HEK293 (cell line): ENCODE measurements at regions not wholly inside any gene's neighbourhood (a gene's known extent, or its start where the extent isn't known, plus 50 kb on each side); places are given as distances from the start of the nearest gene placed in this dataset.

ENCODE experiments used
- CTCF ChIA-PET: fragments of 350-600 bp; formaldehyde crosslinking; extraction: SDS; loops from one replicate; lab custom pipeline; 2021; ENCODE audit warnings: antibody characterized with exemption; lab: Yijun Ruan, JAX
- POLR2A ChIA-PET: fragments of 300-600 bp; formaldehyde crosslinking; extraction: SDS; loops from one replicate; lab custom pipeline; 2020; ENCODE audit warnings: antibody characterized with exemption, inconsistent platforms; lab: Yijun Ruan, JAX
- H3K27ac ChIP-seq: fragments of 200-500 bp; sonication (Bioruptor generic); 2 replicates; pipeline ENCODE4 v1.5.1; 2014; ENCODE audit warnings: low read depth, low read length, control low read depth, inconsistent platforms; ENCODE audit errors: extremely low read depth
- H3K36me3 ChIP-seq, 2 experiments: fragments of 200-500 bp in 1 of 2; sonication (Bioruptor generic) in 1 of 2; 1 replicate in 1 of 2; 2 replicates in 1 of 2; pipeline ENCODE4 v1.5.1; 2014 to 2017; ENCODE audit warnings: inconsistent platforms in 2 of 2, low read length in 2 of 2; ENCODE audit not compliant: control insufficient read depth in 2 of 2, insufficient read depth in 1 of 2
- H3K4me1 ChIP-seq: fragments of 200-500 bp; sonication (Bioruptor generic); 2 replicates; pipeline ENCODE4 v1.5.1; 2014; ENCODE audit warnings: mild to moderate bottlenecking, low read length, inconsistent platforms; ENCODE audit not compliant: control insufficient read depth, insufficient read depth
- H3K4me3 ChIP-seq: 2 replicates; pipeline ENCODE4 v1.5.1; 2011; ENCODE audit warnings: low read depth, mild to moderate bottlenecking, control low read depth, low read length, moderate library complexity
- H3K9me3 ChIP-seq: fragments of 200-500 bp; sonication (Bioruptor generic); 2 replicates; pipeline ENCODE4 v1.5.1; 2014; ENCODE audit warnings: low read depth, low read length, inconsistent platforms; ENCODE audit not compliant: control insufficient read depth, insufficient read depth
- FEZF1 ChIP-seq: fragments of 450-650 bp; formaldehyde crosslinking; IDR thresholded peaks from 2 replicates; pipeline ENCODE4 v1.5.1; 2016; ENCODE audit warnings: missing biosample characterization, missing genetic modification characterization
- GLI2 ChIP-seq: fragments of 450-650 bp; formaldehyde crosslinking; IDR thresholded peaks from 2 replicates; pipeline ENCODE4; 2017; ENCODE audit warnings: missing biosample characterization, missing genetic modification characterization, low read depth, borderline replicate concordance
- MEIS1 ChIP-seq: sonication (generic); formaldehyde crosslinking; IDR thresholded peaks from 2 replicates; pipeline ENCODE4 v1.8.1; 2022; ENCODE audit warnings: missing genetic modification reagents, mild to moderate bottlenecking, borderline replicate concordance
- PRDM10 ChIP-seq: fragments of 450-650 bp; formaldehyde crosslinking; IDR thresholded peaks from 2 replicates; pipeline ENCODE4 v1.5.1; 2016; ENCODE audit warnings: missing biosample characterization, missing genetic modification characterization
- PRDM4 ChIP-seq: fragments of 450-650 bp; formaldehyde crosslinking; IDR thresholded peaks from 2 replicates; pipeline ENCODE4 v1.5.1; 2017; ENCODE audit warnings: missing biosample characterization, missing genetic modification characterization
- SCRT2 ChIP-seq: fragments of 450-650 bp; formaldehyde crosslinking; IDR thresholded peaks from 2 replicates; pipeline ENCODE4 v1.5.1; 2016; ENCODE audit warnings: missing biosample characterization, missing genetic modification characterization
- TCF7L2 ChIP-seq: IDR thresholded peaks from 2 replicates; pipeline ENCODE4 v1.6.1; 2011; ENCODE audit warnings: low read depth, mild to moderate bottlenecking, inconsistent platforms, low read length, moderate library complexity, borderline replicate concordance
- TRIM28 ChIP-seq: IDR thresholded peaks from 2 replicates; pipeline ENCODE4 v1.6.1; 2011; ENCODE audit warnings: low read length, control low read depth, borderline replicate concordance
- ZBTB44 ChIP-seq: fragments of 450-650 bp; IDR thresholded peaks from 2 replicates; pipeline ENCODE4 v1.5.1; 2018; ENCODE audit warnings: missing biosample characterization, mild to moderate bottlenecking, missing genetic modification characterization
- ZNF19 ChIP-seq: fragments of 450-650 bp; formaldehyde crosslinking; IDR thresholded peaks from 2 replicates; pipeline ENCODE4; 2016; ENCODE audit warnings: missing biosample characterization, missing genetic modification characterization, low read depth
- ZNF302 ChIP-seq: fragments of 450-650 bp; formaldehyde crosslinking; IDR thresholded peaks from 2 replicates; pipeline ENCODE4 v1.5.1; 2016; ENCODE audit warnings: missing biosample characterization, missing genetic modification characterization, low read depth
- ZNF354C ChIP-seq: fragments of 450-650 bp; formaldehyde crosslinking; IDR thresholded peaks from 2 replicates; pipeline ENCODE4 v1.5.1; 2016; ENCODE audit warnings: missing biosample characterization, missing genetic modification characterization, low read depth, borderline replicate concordance
- ZNF549 ChIP-seq: fragments of 450-650 bp; IDR thresholded peaks from 2 replicates; pipeline ENCODE4 v1.5.1; 2018; ENCODE audit warnings: missing biosample characterization, missing genetic modification characterization, mild to moderate bottlenecking, inconsistent platforms, moderate library complexity
- ZNF677 ChIP-seq: fragments of 450-650 bp; IDR thresholded peaks from 2 replicates; pipeline ENCODE4 v1.5.0; 2018; ENCODE audit warnings: missing biosample characterization, mild to moderate bottlenecking, missing genetic modification characterization, moderate library complexity
- ZSCAN23 ChIP-seq: fragments of 450-650 bp; formaldehyde crosslinking; IDR thresholded peaks from 2 replicates; pipeline ENCODE4 v1.5.1; 2016; ENCODE audit warnings: missing biosample characterization, missing genetic modification characterization
- TF ChIP-seq, protein P1 (sequence below): fragments of 450-650 bp; formaldehyde crosslinking; IDR thresholded peaks from 2 replicates; pipeline ENCODE4 v1.5.1; 2016; ENCODE audit warnings: missing biosample characterization, missing genetic modification characterization, borderline replicate concordance
- TF ChIP-seq, protein P2 (sequence below): fragments of 450-650 bp; formaldehyde crosslinking; IDR thresholded peaks from 2 replicates; pipeline ENCODE4 v1.5.1; 2016; ENCODE audit warnings: missing biosample characterization, missing genetic modification characterization
- TF ChIP-seq, protein P3 (sequence below): fragments of 450-650 bp; formaldehyde crosslinking; optimal IDR thresholded peaks from 2 replicates; pipeline ENCODE3; 2016; ENCODE audit warnings: missing biosample characterization, mild to moderate bottlenecking, missing genetic modification characterization

DNA sequence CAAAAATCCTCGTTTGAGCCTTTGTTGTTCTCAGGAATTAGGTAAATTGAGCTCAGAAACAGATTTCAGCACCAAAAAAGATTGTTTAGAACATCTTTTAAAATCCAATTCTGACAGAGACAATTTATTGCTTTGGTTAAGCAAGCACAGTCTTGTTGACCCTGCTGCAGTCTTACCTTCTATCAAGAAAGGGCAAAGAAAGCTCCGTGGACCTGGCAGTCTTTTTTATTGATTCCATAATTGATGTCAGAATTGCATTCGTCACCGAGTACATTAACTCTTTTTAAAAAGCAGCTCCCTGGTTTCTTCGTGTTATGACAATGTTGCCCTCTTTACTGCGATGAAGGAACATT lies 334.8 kb downstream of the FGFR2 start:
- H3K4me1 ChIP-seq = peaks cover 25% of the 10 kb centered on the region
- H3K36me3 ChIP-seq = no peaks in the 10 kb centered on the region
- no peak overlapping the region for H3K4me3 ChIP-seq
- no peaks in the 10 kb centered on the region for H3K9me3 ChIP-seq
- POLR2A ChIA-PET = no interaction called here
- peak overlapping the region; percentile 80 for H3K27ac ChIP-seq
- CTCF ChIA-PET = interaction anchor here (0.6 to 1.6 kb wide), 4 partner anchors 10 to 317 kb away, joined by 3 to 5 read pairs (median 3); no protein-coding TSS in a partner anchor
- TF ChIP-seq ZNF354C (no peak), FEZF1 (tag by site-specific recombination) (peak; percentile 69), PRDM4 (tag by site-specific recombination) (no peak), MEIS1 (no peak), GLI2 (tag by site-specific recombination) (no peak), TRIM28 (no peak), TCF7L2 (peak; percentile 67; the same call in 1 of the 2 replicates), ZNF549 (tag by site-specific recombination) (no peak), PRDM10 (tag by site-specific recombination) (no peak), ZBTB44 (tag by site-specific recombination) (peak; percentile 8; the same call in 1 of the 2 replicates), ZNF677 (no peak), SCRT2 (tag by site-specific recombination) (no peak), ZSCAN23 (tag by site-specific recombination) (no peak), ZNF302 (tag by site-specific recombination) (no peak), ZNF19 (no peak)
- TF ChIP-seq, protein P1, sequence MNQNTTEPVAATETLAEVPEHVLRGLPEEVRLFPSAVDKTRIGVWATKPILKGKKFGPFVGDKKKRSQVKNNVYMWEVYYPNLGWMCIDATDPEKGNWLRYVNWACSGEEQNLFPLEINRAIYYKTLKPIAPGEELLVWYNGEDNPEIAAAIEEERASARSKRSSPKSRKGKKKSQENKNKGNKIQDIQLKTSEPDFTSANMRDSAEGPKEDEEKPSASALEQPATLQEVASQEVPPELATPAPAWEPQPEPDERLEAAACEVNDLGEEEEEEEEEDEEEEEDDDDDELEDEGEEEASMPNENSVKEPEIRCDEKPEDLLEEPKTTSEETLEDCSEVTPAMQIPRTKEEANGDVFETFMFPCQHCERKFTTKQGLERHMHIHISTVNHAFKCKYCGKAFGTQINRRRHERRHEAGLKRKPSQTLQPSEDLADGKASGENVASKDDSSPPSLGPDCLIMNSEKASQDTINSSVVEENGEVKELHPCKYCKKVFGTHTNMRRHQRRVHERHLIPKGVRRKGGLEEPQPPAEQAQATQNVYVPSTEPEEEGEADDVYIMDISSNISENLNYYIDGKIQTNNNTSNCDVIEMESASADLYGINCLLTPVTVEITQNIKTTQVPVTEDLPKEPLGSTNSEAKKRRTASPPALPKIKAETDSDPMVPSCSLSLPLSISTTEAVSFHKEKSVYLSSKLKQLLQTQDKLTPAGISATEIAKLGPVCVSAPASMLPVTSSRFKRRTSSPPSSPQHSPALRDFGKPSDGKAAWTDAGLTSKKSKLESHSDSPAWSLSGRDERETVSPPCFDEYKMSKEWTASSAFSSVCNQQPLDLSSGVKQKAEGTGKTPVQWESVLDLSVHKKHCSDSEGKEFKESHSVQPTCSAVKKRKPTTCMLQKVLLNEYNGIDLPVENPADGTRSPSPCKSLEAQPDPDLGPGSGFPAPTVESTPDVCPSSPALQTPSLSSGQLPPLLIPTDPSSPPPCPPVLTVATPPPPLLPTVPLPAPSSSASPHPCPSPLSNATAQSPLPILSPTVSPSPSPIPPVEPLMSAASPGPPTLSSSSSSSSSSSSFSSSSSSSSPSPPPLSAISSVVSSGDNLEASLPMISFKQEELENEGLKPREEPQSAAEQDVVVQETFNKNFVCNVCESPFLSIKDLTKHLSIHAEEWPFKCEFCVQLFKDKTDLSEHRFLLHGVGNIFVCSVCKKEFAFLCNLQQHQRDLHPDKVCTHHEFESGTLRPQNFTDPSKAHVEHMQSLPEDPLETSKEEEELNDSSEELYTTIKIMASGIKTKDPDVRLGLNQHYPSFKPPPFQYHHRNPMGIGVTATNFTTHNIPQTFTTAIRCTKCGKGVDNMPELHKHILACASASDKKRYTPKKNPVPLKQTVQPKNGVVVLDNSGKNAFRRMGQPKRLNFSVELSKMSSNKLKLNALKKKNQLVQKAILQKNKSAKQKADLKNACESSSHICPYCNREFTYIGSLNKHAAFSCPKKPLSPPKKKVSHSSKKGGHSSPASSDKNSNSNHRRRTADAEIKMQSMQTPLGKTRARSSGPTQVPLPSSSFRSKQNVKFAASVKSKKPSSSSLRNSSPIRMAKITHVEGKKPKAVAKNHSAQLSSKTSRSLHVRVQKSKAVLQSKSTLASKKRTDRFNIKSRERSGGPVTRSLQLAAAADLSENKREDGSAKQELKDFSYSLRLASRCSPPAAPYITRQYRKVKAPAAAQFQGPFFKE (tag by site-specific recombination) = no peak
- TF ChIP-seq, protein P2, sequence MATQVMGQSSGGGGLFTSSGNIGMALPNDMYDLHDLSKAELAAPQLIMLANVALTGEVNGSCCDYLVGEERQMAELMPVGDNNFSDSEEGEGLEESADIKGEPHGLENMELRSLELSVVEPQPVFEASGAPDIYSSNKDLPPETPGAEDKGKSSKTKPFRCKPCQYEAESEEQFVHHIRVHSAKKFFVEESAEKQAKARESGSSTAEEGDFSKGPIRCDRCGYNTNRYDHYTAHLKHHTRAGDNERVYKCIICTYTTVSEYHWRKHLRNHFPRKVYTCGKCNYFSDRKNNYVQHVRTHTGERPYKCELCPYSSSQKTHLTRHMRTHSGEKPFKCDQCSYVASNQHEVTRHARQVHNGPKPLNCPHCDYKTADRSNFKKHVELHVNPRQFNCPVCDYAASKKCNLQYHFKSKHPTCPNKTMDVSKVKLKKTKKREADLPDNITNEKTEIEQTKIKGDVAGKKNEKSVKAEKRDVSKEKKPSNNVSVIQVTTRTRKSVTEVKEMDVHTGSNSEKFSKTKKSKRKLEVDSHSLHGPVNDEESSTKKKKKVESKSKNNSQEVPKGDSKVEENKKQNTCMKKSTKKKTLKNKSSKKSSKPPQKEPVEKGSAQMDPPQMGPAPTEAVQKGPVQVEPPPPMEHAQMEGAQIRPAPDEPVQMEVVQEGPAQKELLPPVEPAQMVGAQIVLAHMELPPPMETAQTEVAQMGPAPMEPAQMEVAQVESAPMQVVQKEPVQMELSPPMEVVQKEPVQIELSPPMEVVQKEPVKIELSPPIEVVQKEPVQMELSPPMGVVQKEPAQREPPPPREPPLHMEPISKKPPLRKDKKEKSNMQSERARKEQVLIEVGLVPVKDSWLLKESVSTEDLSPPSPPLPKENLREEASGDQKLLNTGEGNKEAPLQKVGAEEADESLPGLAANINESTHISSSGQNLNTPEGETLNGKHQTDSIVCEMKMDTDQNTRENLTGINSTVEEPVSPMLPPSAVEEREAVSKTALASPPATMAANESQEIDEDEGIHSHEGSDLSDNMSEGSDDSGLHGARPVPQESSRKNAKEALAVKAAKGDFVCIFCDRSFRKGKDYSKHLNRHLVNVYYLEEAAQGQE (tag by site-specific recombination) = no peak
- TF ChIP-seq, protein P3, sequence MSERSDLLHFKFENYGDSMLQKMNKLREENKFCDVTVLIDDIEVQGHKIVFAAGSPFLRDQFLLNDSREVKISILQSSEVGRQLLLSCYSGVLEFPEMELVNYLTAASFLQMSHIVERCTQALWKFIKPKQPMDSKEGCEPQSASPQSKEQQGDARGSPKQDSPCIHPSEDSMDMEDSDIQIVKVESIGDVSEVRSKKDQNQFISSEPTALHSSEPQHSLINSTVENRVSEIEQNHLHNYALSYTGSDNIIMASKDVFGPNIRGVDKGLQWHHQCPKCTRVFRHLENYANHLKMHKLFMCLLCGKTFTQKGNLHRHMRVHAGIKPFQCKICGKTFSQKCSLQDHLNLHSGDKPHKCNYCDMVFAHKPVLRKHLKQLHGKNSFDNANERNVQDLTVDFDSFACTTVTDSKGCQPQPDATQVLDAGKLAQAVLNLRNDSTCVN (tag by site-specific recombination) = no peak
